ENCODE measurements at regions not wholly inside any gene's neighbourhood (a gene's known extent, or its start where the extent isn't known, plus 50 kb on each side); places are given as distances from the start of the nearest gene placed in this dataset.

DNA sequence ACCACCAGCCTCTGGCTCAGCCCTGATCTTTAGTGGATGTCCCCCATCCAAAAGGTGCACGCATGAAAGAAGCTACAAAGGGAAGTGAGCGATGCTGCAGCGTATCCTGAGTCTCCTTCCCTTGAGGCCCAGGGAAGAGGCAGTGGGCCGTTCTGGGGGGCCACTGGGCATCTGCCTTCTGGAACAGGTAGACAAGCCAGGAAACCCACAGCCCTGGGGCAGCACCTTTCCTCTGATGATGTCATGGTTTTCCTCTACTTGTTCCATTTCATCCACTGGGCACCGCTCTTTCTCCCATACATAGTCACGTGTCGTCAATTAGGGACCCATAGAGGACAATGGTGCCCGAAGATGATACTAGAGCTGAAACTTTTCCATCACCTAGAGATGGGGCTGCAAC lies 194.0 kb upstream of the IRX1 start:
- no peak overlapping the region for H3K4me3 ChIP-seq
- H3K27ac ChIP-seq, result no peak overlapping the region

- no peak overlapping the region for H3K4me3 ChIP-seq
- H3K27ac ChIP-seq, result no peak overlapping the region
These were observed 195.0 kb upstream of the IRX1 start for GRCh38 chr5:3400659-3401058.

- H3K27ac ChIP-seq, result peak overlapping the region in 1 of 21 experiments; percentile 25
These were observed 200.6 kb upstream of the IRX1 start for GRCh38 chr5:3394891-3395599.

GRCh38 chr5:3393920-3394597 lies 201.6 kb upstream of the IRX1 start:
- no peak overlapping the region for H3K27ac ChIP-seq
- H3K4me3 ChIP-seq, result no peak overlapping the region

More at GRCh38 chr5:3394891-3395599, 200.6 kb upstream of the IRX1 start:
- no peak overlapping the region for H3K4me3 ChIP-seq

GRCh38 chr5:3393122-3393919 lies 202.3 kb upstream of the IRX1 start:
- H3K27ac ChIP-seq, result no peak overlapping the region
- no peak overlapping the region for H3K4me3 ChIP-seq

GRCh38 chr5:3392306-3392939 lies 203.2 kb upstream of the IRX1 start:
- Histone ChIP-seq H3K27ac (no peak overlapping the region), H3K4me3 (no peak overlapping the region)

DNA sequence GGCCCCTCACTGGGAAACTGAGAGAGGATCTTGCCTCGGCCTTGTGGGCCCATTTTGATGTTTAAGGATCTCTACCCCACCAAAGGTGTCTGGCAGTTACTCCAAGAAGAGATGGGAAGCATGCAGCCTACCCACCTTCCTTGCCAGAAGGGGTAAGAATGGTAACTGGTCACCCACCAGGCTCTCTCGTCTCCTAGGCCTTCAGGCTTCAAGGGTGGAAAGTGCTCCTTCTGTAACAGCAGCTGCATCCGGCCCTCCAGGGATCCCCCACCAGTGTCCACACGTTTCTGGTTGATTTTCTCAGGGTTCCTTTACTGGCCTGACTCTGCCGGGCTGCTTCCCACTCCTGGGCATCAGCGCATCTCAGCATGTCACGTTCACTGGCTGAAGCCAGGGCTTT lies 204.4 kb upstream of the IRX1 start:
- no peak overlapping the region for H3K27ac ChIP-seq

GRCh38 chr5:3389471-3390026 lies 206.1 kb upstream of the IRX1 start:
- Histone ChIP-seq H3K4me3 (no peak overlapping the region), H3K27ac (no peak overlapping the region)

More for the DNA sequence above, 204.4 kb upstream of the IRX1 start:
- no peak overlapping the region for H3K4me3 ChIP-seq

DNA sequence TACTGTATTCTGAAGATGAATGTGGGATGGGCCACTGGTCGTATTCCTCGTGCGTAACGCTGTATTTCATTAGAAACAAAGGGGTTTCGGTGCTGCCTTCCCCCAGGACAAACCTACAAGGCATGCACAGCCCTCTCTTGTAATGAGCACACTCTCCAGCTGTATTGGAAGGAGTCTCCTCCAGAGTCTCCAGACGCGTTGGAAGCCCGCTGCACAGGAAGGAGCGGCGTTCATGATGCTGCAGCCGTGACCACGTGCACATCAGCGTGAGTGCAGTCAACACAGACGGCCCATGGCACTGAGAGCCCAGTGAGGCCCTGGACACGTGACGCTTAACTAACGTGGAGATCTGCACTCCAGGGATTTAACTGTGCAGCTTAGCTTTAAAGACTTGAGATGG lies 209.0 kb upstream of the IRX1 start:
- Histone ChIP-seq H3K4me3 (no peak overlapping the region), H3K27ac (no peak overlapping the region)

DNA sequence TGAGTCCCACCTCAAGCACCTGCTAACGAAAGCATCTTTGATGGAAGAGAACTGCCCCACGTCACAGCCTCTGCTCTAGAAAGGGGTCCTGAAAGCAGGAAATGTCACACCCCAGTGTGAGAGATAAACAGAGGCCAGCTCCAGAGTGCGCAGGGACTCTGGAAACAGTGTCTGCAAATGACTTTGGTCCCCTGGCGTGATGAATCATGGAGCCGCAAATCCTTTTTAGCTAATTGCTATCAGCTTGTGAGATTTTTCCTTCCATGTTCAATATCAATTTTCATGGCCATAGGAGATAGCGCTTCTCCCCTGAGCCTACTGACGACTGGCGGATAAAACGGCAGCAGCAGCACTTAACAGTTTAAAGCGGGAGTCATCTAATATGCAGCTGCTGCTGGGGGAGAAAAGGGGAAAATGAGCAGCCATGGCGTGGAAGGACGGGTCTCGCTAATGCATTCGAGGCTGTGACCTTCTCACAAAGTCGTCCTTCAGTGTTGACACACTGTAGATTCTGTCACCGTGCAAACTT lies 209.6 kb upstream of the IRX1 start:
- Histone ChIP-seq H3K4me3 (no peak overlapping the region), H3K27ac (no peak overlapping the region)

- no peak overlapping the region for H3K4me3 ChIP-seq
- no peak overlapping the region for H3K27ac ChIP-seq
These were observed 211.1 kb upstream of the IRX1 start for GRCh38 chr5:3384531-3384930.

DNA sequence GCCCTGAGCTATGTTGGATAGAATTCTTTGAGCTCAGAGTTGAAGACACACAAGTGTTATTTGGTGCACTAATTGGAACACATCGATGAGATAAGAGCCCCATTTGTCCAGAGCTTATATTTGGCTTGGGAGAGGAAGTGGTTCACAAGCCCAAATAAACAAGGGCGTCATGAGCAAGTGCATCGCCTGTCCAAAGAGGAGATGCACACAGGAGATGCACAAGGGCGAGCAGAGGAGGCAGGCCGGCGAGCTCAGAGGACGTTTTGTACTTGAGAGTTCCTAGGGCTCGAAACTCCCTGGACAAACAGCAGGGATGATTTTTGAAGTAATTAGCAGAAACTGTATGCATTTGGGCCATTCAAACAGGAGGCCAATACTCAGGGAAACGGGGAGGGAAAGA lies 212.8 kb upstream of the IRX1 start:
- Histone ChIP-seq H3K27ac (no peak overlapping the region), H3K4me3 (no peak overlapping the region)

DNA sequence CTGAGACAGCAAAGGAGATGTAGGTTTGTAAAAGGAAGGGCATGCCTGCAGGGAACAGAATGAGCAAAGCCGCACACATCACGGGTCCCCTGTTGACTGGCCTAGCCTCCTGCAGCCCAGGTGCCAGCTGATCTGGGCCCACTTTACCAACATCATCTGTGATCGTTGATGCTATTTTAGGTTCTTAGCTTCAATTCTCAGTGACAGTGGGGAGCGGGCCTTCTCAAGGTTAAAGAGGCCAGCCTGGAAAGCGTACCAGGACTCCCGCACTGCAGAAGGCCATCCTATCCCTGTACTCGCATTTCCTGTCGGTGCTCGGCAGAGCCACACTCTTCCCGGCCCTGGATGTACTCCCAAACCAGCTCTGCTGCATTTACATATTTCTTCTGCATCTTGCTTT lies 213.5 kb upstream of the IRX1 start:
- Histone ChIP-seq H3K27ac (no peak overlapping the region), H3K4me3 (no peak overlapping the region)

DNA sequence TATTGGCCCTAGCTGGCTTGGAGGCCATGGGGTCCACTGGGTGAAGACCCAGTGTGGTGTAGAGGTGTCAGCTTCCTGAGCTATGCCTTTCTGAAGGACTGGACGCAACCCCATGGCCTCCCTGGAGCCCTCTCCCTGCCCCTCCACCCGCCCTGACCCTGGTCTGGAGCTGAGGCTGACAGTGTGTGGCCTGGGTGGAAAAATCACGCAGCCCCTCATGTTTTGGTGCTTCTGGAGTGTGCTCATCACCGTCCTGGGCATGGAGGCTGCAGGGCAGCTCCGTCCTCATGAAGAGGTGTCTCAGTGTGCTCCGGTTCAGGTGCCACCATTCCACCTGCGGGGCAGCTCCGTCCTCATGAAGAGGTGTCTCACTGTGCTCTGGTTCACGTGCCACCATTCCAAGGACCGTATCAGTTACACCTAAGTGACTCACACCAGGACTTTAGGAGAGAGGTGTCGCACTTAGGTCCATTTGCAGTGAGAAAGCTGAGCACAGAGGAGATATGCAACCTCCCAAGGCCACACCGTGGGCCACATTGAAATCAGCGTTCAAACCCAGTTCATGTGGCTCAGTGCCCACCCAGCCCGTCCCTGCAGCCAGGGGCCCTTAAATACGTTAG lies 214.3 kb upstream of the IRX1 start:
- Histone ChIP-seq H3K27ac (no peak overlapping the region), H3K4me3 (no peak overlapping the region)

DNA sequence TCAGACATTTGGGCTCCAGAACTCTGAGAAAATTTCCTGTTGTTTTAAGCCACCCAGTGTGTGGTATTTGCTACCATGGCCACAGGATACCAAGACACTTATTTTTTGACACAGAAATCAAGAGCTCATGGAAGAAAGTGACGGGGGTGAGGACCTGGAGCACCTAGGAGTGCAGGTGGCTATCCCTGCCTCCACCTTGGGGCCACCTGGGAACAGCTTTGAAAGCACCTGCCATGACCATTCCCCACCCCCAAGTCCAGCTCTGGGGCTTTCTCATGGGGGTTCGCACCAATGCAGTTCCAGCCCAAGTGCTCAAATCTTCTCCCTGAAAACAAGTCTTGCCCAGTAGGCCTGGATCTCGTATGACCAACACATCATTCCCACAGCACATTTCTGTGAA lies 214.9 kb upstream of the IRX1 start:
- H3K27ac ChIP-seq, result no peak overlapping the region
- no peak overlapping the region for H3K4me3 ChIP-seq

DNA sequence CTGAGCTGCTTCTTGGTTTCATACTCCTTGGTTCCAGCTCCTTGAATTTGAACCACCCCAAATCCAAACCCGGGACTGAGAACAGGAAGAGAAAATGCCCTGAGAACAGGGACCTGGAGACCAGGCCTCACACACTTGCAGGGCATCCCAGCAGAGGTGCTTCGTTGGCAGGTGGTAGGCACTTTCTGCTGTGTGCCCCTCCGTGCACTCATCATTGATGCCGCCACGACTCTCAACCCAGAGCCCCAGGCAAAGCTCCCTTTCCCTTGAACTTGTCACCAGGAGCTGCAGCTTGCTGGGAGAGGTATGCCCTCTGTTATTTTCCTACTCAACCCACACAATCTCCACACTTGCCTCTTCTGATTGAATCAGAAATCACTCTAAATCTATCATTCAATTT lies 217.8 kb upstream of the IRX1 start:
- H3K27ac ChIP-seq, result no peak overlapping the region
- no peak overlapping the region for H3K4me3 ChIP-seq

GRCh38 chr5:3377176-3377575 lies 218.5 kb upstream of the IRX1 start:
- no peak overlapping the region for H3K4me3 ChIP-seq
- no peak overlapping the region for H3K27ac ChIP-seq

DNA sequence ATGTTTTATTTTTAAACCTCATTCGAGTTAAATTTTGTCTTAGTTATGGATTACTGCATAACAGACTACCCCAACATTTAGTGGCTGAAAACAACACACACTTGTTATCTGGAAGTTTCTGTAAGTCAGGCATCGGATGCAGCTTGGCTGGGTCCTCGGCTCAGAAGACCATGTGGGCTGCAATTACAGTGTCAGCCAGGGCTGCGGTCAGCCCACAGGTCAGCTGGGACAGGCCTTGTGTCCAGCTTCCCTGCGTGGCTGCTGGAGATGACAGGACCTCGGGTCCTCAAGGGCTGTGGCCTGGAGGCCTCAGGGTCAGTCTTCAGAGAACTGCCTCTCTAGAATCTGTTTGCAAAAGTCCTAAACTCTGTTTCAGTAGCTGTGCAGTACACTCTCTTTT lies 219.0 kb upstream of the IRX1 start:
- H3K4me3 ChIP-seq, result no peak overlapping the region

GRCh38 chr5:3375586-3376311 lies 219.9 kb upstream of the IRX1 start:
- no peak overlapping the region for H3K4me3 ChIP-seq
- H3K27ac ChIP-seq, result no peak overlapping the region

More for the DNA sequence above, 219.0 kb upstream of the IRX1 start:
- no peak overlapping the region for H3K27ac ChIP-seq

Measured in skin epidermis (tissue), 12 donors.